ENCODE measurements at regions not wholly inside any gene's neighbourhood (a gene's known extent, or its start where the extent isn't known, plus 50 kb on each side); places are given as distances from the start of the nearest gene placed in this dataset.

- POLR2A ChIA-PET: interaction anchor here (0.7 kb wide), 1 partner anchor 277 kb away, joined by 3 read pairs; no protein-coding TSS in a partner anchor
- Mint-ChIP-seq H3K4me1 (ENCODE audit: insufficient read depth, unreplicated experiment) (no peaks in the 10 kb centered on the region), H3K27ac (ENCODE audit: low read depth, unreplicated experiment) (no peak overlapping the region), H3K4me3 (ENCODE audit: unreplicated experiment) (no peak overlapping the region), H3K9me3 (ENCODE audit: unreplicated experiment) (no peaks in the 10 kb centered on the region), H3K27me3 (ENCODE audit: insufficient read depth, unreplicated experiment) (peaks cover 57% of the 10 kb centered on the region), H3K36me3 (ENCODE audit: insufficient read depth, unreplicated experiment) (no peaks in the 10 kb centered on the region)
- DNase-seq (ENCODE audit: unreplicated experiment): no peak
- TF ChIP-seq, protein P1, sequence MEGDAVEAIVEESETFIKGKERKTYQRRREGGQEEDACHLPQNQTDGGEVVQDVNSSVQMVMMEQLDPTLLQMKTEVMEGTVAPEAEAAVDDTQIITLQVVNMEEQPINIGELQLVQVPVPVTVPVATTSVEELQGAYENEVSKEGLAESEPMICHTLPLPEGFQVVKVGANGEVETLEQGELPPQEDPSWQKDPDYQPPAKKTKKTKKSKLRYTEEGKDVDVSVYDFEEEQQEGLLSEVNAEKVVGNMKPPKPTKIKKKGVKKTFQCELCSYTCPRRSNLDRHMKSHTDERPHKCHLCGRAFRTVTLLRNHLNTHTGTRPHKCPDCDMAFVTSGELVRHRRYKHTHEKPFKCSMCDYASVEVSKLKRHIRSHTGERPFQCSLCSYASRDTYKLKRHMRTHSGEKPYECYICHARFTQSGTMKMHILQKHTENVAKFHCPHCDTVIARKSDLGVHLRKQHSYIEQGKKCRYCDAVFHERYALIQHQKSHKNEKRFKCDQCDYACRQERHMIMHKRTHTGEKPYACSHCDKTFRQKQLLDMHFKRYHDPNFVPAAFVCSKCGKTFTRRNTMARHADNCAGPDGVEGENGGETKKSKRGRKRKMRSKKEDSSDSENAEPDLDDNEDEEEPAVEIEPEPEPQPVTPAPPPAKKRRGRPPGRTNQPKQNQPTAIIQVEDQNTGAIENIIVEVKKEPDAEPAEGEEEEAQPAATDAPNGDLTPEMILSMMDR (IDR thresholded peaks at IDR 0.05; ENCODE audit: unreplicated experiment): no peak
- BruUV-seq (replicated peaks): no TSS peak
- intact Hi-C loops (cut with micrococcal nuclease): no loop called here
- CTCF ChIA-PET: interaction anchor here (0.7 kb wide), 1 partner anchor 12 kb away, joined by 4 read pairs; no protein-coding TSS in a partner anchor
Measured at GRCh38 chr22:27298742-27299141, 502.8 kb downstream of the MN1 start.

DNA sequence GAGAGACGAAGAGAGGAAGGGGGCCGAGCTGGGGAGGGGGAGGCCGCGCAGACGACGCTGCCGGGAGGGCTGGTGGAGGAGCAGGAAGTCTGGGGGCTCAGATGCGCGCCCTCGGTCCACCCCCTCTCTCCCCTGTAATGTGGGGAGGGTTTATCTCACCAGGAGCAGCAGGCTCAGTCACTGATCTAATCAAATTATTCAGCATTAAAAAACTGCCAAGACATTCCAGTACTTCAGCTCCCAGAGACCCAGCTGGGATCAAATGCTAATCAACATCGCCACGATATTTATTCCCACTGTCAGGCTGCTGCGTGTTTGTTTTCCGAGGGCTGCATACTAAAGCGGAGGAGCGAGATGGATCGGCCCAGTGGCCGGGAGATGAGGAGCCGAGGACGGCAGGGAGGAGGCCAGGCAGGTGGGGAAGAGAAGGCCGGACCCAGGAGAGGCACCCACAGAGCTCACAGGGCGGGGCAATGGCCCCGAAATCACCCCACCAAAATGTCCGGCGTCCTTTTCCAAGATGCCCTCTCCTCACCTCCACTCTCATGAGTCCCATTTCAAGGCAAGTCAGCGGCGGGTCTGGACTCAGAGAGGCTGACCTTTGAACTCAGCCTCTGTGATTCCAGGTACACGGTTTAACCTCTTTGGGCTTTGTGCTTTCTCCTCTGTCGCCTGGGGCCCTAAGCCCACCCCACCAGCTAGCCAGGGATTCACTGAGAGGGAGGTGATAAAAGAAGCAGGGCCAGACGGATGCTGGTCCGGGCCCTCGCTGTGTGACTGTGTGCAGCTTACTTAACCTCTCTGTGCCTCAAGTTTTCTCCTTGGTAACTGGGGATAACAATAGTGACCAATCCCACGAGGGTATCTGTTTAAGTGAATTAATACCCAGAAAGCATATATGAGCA is 502.1 kb downstream of the MN1 start:
- Mint-ChIP-seq H3K27me3 (ENCODE audit: insufficient read depth, unreplicated experiment) (peaks cover 57% of the 10 kb centered on the region), H3K4me1 (ENCODE audit: insufficient read depth, unreplicated experiment) (no peaks in the 10 kb centered on the region), H3K27ac (ENCODE audit: low read depth, unreplicated experiment) (no peak overlapping the region), H3K4me3 (ENCODE audit: unreplicated experiment) (no peak overlapping the region), H3K9me3 (ENCODE audit: unreplicated experiment) (no peaks in the 10 kb centered on the region), H3K36me3 (ENCODE audit: insufficient read depth, unreplicated experiment) (no peaks in the 10 kb centered on the region)
- CTCF ChIA-PET: no interaction called here
- no TSS peak for BruUV-seq (replicated peaks)
- POLR2A ChIA-PET: interaction anchor here (0.7 kb wide), 1 partner anchor 277 kb away, joined by 3 read pairs; no protein-coding TSS in a partner anchor
- no peak for DNase-seq (ENCODE audit: unreplicated experiment)
- TF ChIP-seq, protein P1 (IDR thresholded peaks at IDR 0.05; ENCODE audit: unreplicated experiment): no peak
- intact Hi-C loops (cut with micrococcal nuclease): no loop called here

GRCh38 chr22:27300536-27301285 is 500.8 kb downstream of the MN1 start:
- Mint-ChIP-seq H3K4me3 (ENCODE audit: unreplicated experiment) (no peak overlapping the region), H3K9me3 (ENCODE audit: unreplicated experiment) (no peaks in the 10 kb centered on the region), H3K4me1 (ENCODE audit: insufficient read depth, unreplicated experiment) (no peaks in the 10 kb centered on the region), H3K36me3 (ENCODE audit: insufficient read depth, unreplicated experiment) (no peaks in the 10 kb centered on the region), H3K27ac (ENCODE audit: low read depth, unreplicated experiment) (no peak overlapping the region), H3K27me3 (ENCODE audit: insufficient read depth, unreplicated experiment) (peaks cover 47% of the 10 kb centered on the region)
- ChIA-PET CTCF (no interaction called here), POLR2A (interaction anchor here (0.7 kb wide), 1 partner anchor 194 kb away, joined by 3 read pairs; no protein-coding TSS in a partner anchor)
- TF ChIP-seq, protein P1 (IDR thresholded peaks at IDR 0.05; ENCODE audit: unreplicated experiment): no peak
- no TSS peak for BruUV-seq (replicated peaks)
- DNase-seq (ENCODE audit: unreplicated experiment): no peak
- intact Hi-C loops (cut with micrococcal nuclease): no loop called here

DNA sequence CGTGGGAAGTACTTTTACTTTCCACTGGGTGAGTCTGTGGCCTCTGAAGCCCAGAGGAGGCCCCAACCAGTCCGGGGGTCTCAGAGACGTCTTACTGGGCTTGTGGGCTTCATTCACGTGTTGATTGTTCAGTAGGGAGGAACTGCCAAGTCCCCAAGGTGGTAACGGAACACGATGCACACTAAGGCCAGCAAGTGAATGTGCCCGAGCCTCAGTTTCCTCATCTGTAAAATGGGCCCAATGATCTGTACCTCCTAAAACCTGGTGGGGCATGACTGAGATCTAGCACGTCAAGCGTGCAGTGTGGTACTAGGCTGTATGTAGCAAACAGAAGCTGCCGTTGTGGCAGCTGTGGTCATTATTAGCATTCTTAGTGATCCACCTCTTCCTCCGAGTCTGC is 499.1 kb downstream of the MN1 start:
- no TSS peak for BruUV-seq (replicated peaks)
- no peak overlapping the region for H3K4me3 Mint-ChIP-seq (ENCODE audit: unreplicated experiment)
- TF ChIP-seq, protein P1 (IDR thresholded peaks at IDR 0.05; ENCODE audit: unreplicated experiment): no peak
- no peak for DNase-seq (ENCODE audit: unreplicated experiment)
- CTCF ChIA-PET: interaction anchor here (0.7 kb wide), 1 partner anchor 16 kb away, joined by 3 read pairs; no protein-coding TSS in a partner anchor
- no peaks in the 10 kb centered on the region for H3K9me3 Mint-ChIP-seq (ENCODE audit: unreplicated experiment)
- no peak overlapping the region for H3K27ac Mint-ChIP-seq (ENCODE audit: low read depth, unreplicated experiment)
- intact Hi-C loops (cut with micrococcal nuclease): no loop called here
- H3K27me3 Mint-ChIP-seq (ENCODE audit: insufficient read depth, unreplicated experiment): peaks cover 29% of the 10 kb centered on the region
- H3K4me1 Mint-ChIP-seq (ENCODE audit: insufficient read depth, unreplicated experiment): no peaks in the 10 kb centered on the region
- H3K36me3 Mint-ChIP-seq (ENCODE audit: insufficient read depth, unreplicated experiment): no peaks in the 10 kb centered on the region
- POLR2A ChIA-PET: no interaction called here
